HCT116 (cell line): ENCODE measurements at regions not wholly inside any gene's neighbourhood (a gene's known extent, or its start where the extent isn't known, plus 50 kb on each side); places are given as distances from the start of the nearest gene placed in this dataset.

Source experiments
- ATAC-seq: fragments of 200-7000 bp; cut with Tn5 transposase; 2 replicates; pipeline ENCODE4 v1.9.1; 2020; ENCODE audit warnings: mild to moderate bottlenecking, moderate library complexity
- BruUV-seq: library from RNA; stranded (reverse); fragments of 400-500 nt; replicated peaks from 2 replicates; lab custom pipeline; 2021; lab: Mats Ljungman, UMichigan
- CTCF ChIA-PET: fragments of 300-600 bp; sonication (Branson Sonifier 250); formaldehyde crosslinking; loops from one replicate; lab custom pipeline; 2021; ENCODE audit warnings: antibody characterized with exemption; lab: Charles Lee
- POLR2A ChIA-PET: fragments of 300-600, 350-600 bp; sonication (Branson Sonifier 250); formaldehyde crosslinking; loops from one replicate; lab custom pipeline; 2021; ENCODE audit warnings: antibody characterized with exemption; lab: Charles Lee
- RAD21 ChIA-PET, 2 experiments: fragments of 300-600 bp; sonication (Branson Sonifier 250); formaldehyde crosslinking; loops; one replicate each; lab custom pipeline; 2023; ENCODE audit warnings: low total read pairs in 2 of 2; ENCODE audit not compliant: uncharacterized antibody in 2 of 2, unreplicated experiment in 2 of 2, low non-redundant PET in 1 of 2; lab: Charles Lee
- DNase-seq: peaks from one replicate; pipeline ENCODE4 v3.0.0-alpha.2; 2010; ENCODE audit warnings: low read depth, low spot score
- H2AFZ ChIP-seq: fragments of 200-600 bp; shearing (Covaris generic), sonication (generic); 2 replicates; pipeline ENCODE4 v1.6.1; 2017; ENCODE audit warnings: low read depth, mixed run types, mixed read lengths, antibody characterized with exemption, low read length; ENCODE audit not compliant: poor library complexity, severe bottlenecking
- H3K27ac ChIP-seq: 2 replicates; pipeline ENCODE4 v1.5.1; 2012; ENCODE audit warnings: low read depth, low read length
- H3K27me3 ChIP-seq: fragments of 200-600 bp; sonication (generic); 2 replicates; pipeline ENCODE4 v1.6.1; 2016; ENCODE audit warnings: mixed run types, low read length, mixed read lengths; ENCODE audit not compliant: insufficient read depth
- H3K36me3 ChIP-seq, 2 experiments: fragments of 200-500 bp in 1 of 2; fragments of 200-600 bp in 1 of 2; sonication (Bioruptor generic) in 1 of 2; sonication (generic) in 1 of 2; 2 replicates each; pipeline versions ENCODE4 v1.5.1 to v1.6.1; 2014 to 2016; ENCODE audit warnings: low read length in 2 of 2, inconsistent platforms in 1 of 2, mixed read lengths in 1 of 2, mixed run types in 1 of 2; ENCODE audit not compliant: insufficient read depth in 2 of 2, control insufficient read depth in 1 of 2
- H3K4me1 ChIP-seq, 2 experiments: fragments of 200-600 bp in 1 of 2; sonication (generic) in 1 of 2; 2 replicates each; pipeline versions ENCODE4 v1.5.1 to v1.6.1; 2012 to 2017; ENCODE audit warnings: low read length in 2 of 2, inconsistent platforms in 1 of 2, mild to moderate bottlenecking in 1 of 2, mixed read lengths in 1 of 2, mixed run types in 1 of 2, moderate library complexity in 1 of 2; ENCODE audit not compliant: insufficient read depth in 2 of 2, control insufficient read depth in 1 of 2
- H3K4me2 ChIP-seq: fragments of 200-600 bp; sonication (generic); 2 replicates; pipeline ENCODE4 v1.6.1; 2017; ENCODE audit warnings: mixed run types, low read length, mixed read lengths
- H3K4me3 ChIP-seq, 2 experiments: fragments of 200-600 bp in 1 of 2; sonication (generic) in 1 of 2; replicated peaks in 1 of 2; 2 replicates each; pipeline ENCODE4 v1.5.1; 2011 to 2016; ENCODE audit warnings: low read length in 2 of 2, control low read depth in 1 of 2, low read depth in 1 of 2, mild to moderate bottlenecking in 1 of 2, mixed read lengths in 1 of 2, mixed run types in 1 of 2
- H3K79me2 ChIP-seq: fragments of 200-600 bp; sonication (generic); 2 replicates; pipeline ENCODE4 v1.6.1; 2017; ENCODE audit warnings: mild to moderate bottlenecking, mixed run types, low read length, moderate library complexity, mixed read lengths; ENCODE audit not compliant: insufficient read depth
- H3K9ac ChIP-seq: fragments of 200-600 bp; sonication (generic); 2 replicates; pipeline ENCODE4 v1.6.1; 2016; ENCODE audit warnings: low read length, mixed read lengths
- H3K9me2 ChIP-seq: fragments of 200-600 bp; sonication (generic), shearing (Covaris generic); 2 replicates; pipeline ENCODE4 v1.6.1; 2017; ENCODE audit warnings: mixed run types, mild to moderate bottlenecking, moderate library complexity; ENCODE audit not compliant: insufficient read depth
- H3K9me3 ChIP-seq, 2 experiments: fragments of 200-500 bp in 1 of 2; fragments of 200-600 bp in 1 of 2; sonication (Bioruptor generic) in 1 of 2; sonication (generic) in 1 of 2; 2 replicates each; pipeline ENCODE4 v1.6.1; 2014 to 2017; ENCODE audit warnings: low read length in 2 of 2, mixed read lengths in 2 of 2, inconsistent platforms in 1 of 2, low read depth in 1 of 2, mild to moderate bottlenecking in 1 of 2, mixed run types in 1 of 2, moderate library complexity in 1 of 2; ENCODE audit not compliant: control insufficient read depth in 1 of 2, insufficient read depth in 1 of 2
- H4K20me1 ChIP-seq: fragments of 200-600 bp; sonication (generic), shearing (Covaris generic); 2 replicates; pipeline ENCODE4 v1.6.1; 2017; ENCODE audit warnings: mixed run types, mild to moderate bottlenecking, moderate library complexity; ENCODE audit not compliant: insufficient read depth
- CBX3 ChIP-seq: IDR thresholded peaks from 2 replicates; pipeline ENCODE4 v1.6.1; 2012; ENCODE audit warnings: low read depth
- CEBPB ChIP-seq: IDR thresholded peaks from 2 replicates; pipeline ENCODE4 v1.6.1; 2012; ENCODE audit warnings: low read depth
- EGR1 ChIP-seq: IDR thresholded peaks from 2 replicates; pipeline ENCODE4 v1.6.1; 2012; ENCODE audit warnings: low read depth
- ELF1 ChIP-seq: IDR thresholded peaks from 2 replicates; pipeline ENCODE4 v1.6.1; 2012; ENCODE audit warnings: low read depth, borderline replicate concordance
- EZH2 ChIP-seq: fragments of 200-600 bp; sonication (generic); IDR thresholded peaks from 2 replicates; pipeline ENCODE4 v1.6.1; 2017; ENCODE audit warnings: antibody characterized with exemption, mixed run types
- FOSL1 ChIP-seq: IDR thresholded peaks from 2 replicates; pipeline ENCODE4 v1.6.1; 2012; ENCODE audit warnings: low read depth
- JUND ChIP-seq: IDR thresholded peaks from 2 replicates; pipeline ENCODE4 v1.6.1; 2012
- POLR2A ChIP-seq: IDR thresholded peaks from 2 replicates; pipeline ENCODE4 v1.7.0; 2011; ENCODE audit warnings: borderline replicate concordance; ENCODE audit not compliant: insufficient read depth, insufficient read length; ENCODE audit errors: extremely low read depth
- POLR2AphosphoS5 ChIP-seq: IDR thresholded peaks from 2 replicates; pipeline ENCODE4 v1.6.1; 2011; ENCODE audit warnings: mild to moderate bottlenecking, low read depth, low read length, moderate library complexity
- SIN3A ChIP-seq: IDR thresholded peaks from 2 replicates; pipeline ENCODE4 v1.6.1; 2012; ENCODE audit warnings: low read depth
- SP1 ChIP-seq: IDR thresholded peaks from 2 replicates; pipeline ENCODE4 v1.6.1; 2012; ENCODE audit warnings: low read depth
- TCF7L2 ChIP-seq: IDR thresholded peaks from 2 replicates; pipeline ENCODE4 v1.7.0; 2011; ENCODE audit warnings: borderline replicate concordance, inconsistent platforms; ENCODE audit not compliant: insufficient read depth, insufficient read length; ENCODE audit errors: extremely low read depth
- YY1 ChIP-seq: IDR thresholded peaks from 2 replicates; pipeline ENCODE4 v1.6.1; 2011; ENCODE audit warnings: low read length, low read depth, moderate library complexity, mild to moderate bottlenecking; ENCODE audit not compliant: insufficient replicate concordance; ENCODE audit errors: extremely low read depth
- ZFX ChIP-seq: fragments of 450-650 bp; IDR thresholded peaks from 2 replicates; pipeline ENCODE4 v1.6.1; 2017
- intact Hi-C: fragments of 100-400 bp; cut with micrococcal nuclease; formaldehyde crosslinking; loops from 2 replicates; pipeline ENCODE4 v1.10.0; 2022
- TF ChIP-seq, protein P1 (sequence below): IDR thresholded peaks from 2 replicates; pipeline ENCODE4 v1.6.1; 2012; ENCODE audit warnings: low read depth
- TF ChIP-seq, protein P2 (sequence below): IDR thresholded peaks from 2 replicates; pipeline ENCODE4 v1.6.1; 2012

DNA sequence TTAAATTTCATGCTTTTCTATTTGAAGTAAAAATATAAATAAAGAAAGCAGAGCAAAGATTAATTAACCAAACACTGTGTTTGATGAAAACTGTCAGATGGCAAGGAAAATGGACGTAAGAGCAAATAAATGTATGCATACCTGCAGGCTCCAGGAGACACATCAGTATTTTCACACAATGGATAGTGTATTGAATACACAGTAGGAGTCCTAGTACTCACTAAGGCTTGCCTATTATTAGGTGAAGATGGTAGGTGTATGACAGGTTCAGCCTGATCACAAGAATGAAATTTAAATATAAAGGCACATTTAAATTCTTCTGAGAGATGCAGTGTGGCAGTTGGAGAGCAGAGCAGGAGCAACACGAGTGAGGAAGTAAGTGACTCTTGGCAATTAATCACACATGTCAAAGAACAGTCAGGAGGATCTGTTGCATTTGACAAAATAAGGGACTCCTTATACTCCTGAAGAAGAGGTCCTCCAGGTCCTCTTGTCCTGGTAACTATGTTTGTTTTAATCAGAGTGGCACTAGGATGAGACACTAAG is 106.0 kb upstream of the NDST4 start:
- RAD21 ChIA-PET = no interaction called here
- TF ChIP-seq ZFX (no peak), SP1 (no peak), CEBPB (no peak), JUND (no peak), POLR2AphosphoS5 (no peak), YY1 (no peak), ELF1 (no peak), TCF7L2 (no peak), POLR2A (no peak), FOSL1 (no peak), EZH2 (no peak), SIN3A (no peak), EGR1 (no peak), CBX3 (no peak)
- TF ChIP-seq, protein P1, sequence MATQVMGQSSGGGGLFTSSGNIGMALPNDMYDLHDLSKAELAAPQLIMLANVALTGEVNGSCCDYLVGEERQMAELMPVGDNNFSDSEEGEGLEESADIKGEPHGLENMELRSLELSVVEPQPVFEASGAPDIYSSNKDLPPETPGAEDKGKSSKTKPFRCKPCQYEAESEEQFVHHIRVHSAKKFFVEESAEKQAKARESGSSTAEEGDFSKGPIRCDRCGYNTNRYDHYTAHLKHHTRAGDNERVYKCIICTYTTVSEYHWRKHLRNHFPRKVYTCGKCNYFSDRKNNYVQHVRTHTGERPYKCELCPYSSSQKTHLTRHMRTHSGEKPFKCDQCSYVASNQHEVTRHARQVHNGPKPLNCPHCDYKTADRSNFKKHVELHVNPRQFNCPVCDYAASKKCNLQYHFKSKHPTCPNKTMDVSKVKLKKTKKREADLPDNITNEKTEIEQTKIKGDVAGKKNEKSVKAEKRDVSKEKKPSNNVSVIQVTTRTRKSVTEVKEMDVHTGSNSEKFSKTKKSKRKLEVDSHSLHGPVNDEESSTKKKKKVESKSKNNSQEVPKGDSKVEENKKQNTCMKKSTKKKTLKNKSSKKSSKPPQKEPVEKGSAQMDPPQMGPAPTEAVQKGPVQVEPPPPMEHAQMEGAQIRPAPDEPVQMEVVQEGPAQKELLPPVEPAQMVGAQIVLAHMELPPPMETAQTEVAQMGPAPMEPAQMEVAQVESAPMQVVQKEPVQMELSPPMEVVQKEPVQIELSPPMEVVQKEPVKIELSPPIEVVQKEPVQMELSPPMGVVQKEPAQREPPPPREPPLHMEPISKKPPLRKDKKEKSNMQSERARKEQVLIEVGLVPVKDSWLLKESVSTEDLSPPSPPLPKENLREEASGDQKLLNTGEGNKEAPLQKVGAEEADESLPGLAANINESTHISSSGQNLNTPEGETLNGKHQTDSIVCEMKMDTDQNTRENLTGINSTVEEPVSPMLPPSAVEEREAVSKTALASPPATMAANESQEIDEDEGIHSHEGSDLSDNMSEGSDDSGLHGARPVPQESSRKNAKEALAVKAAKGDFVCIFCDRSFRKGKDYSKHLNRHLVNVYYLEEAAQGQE = no peak
- TF ChIP-seq, protein P2, sequence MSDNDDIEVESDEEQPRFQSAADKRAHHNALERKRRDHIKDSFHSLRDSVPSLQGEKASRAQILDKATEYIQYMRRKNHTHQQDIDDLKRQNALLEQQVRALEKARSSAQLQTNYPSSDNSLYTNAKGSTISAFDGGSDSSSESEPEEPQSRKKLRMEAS = no peak
- TF ChIP-seq, all 23 proteins: peak for 0
- Histone ChIP-seq H3K9ac (no peak overlapping the region), H3K4me1 (no peaks in the 10 kb centered on the region), H4K20me1 (no peaks in the 10 kb centered on the region), H3K4me3 (no peak overlapping the region), H3K9me3 (no peaks in the 10 kb centered on the region), H3K27me3 (no peaks in the 10 kb centered on the region), H3K9me2 (no peaks in the 10 kb centered on the region), H2AFZ (no peak overlapping the region), H3K27ac (no peak overlapping the region), H3K79me2 (no peaks in the 10 kb centered on the region), H3K36me3 (no peaks in the 10 kb centered on the region), H3K4me2 (no peak overlapping the region)
- intact Hi-C loops = no loop called here
- DNase-seq (no peak), ATAC-seq (no peak)
- POLR2A ChIA-PET = no interaction called here
- no TSS peak for BruUV-seq
- CTCF ChIA-PET = no interaction called here
